ENCODE measurements at regions not wholly inside any gene's neighbourhood (a gene's known extent, or its start where the extent isn't known, plus 50 kb on each side); places are given as distances from the start of the nearest gene placed in this dataset.

GRCh38 chr16:13829697-13830299 lies 90.2 kb upstream of the ERCC4 start:
- Histone ChIP-seq H3K4me1 (ENCODE audit: insufficient read depth) (peaks cover 6% of the 10 kb centered on the region; the same call in 1 of the 2 replicates), H3K27me3 (ENCODE audit: insufficient read depth) (no peaks in the 10 kb centered on the region), H4K20me1 (replicated peaks; ENCODE audit: insufficient read depth) (no peaks in the 10 kb centered on the region), H3K4me2 (no peak overlapping the region), H3K36me3 (ENCODE audit: insufficient read depth) (no peaks in the 10 kb centered on the region), H3K27ac (ENCODE audit: low read depth) (no peak overlapping the region), H3K9me2 (ENCODE audit: insufficient read depth) (0 out of 2 replicates have a peak, but pooled peaks cover 2% of the 10 kb centered on the region), H2AFZ (peak overlapping the region; percentile 52; the same call in 1 of the 2 replicates), H3F3A (replicated peaks; ENCODE audit: low read depth) (no peaks in the 10 kb centered on the region), H3K79me2 (replicated peaks; ENCODE audit: insufficient read depth) (no peaks in the 10 kb centered on the region), H3K4me3 (no peak overlapping the region)
- H3K4me3 Mint-ChIP-seq: no peak overlapping the region
- no peaks in the 10 kb centered on the region for H3K36me3 Mint-ChIP-seq (ENCODE audit: low read depth)
- TF ChIP-seq ZNF462 (CRISPR knock-in tag; IDR thresholded peaks at IDR 0.05) (no peak), NANOG (IDR thresholded peaks at IDR 0.05; ENCODE audit: borderline replicate concordance) (no peak), ZNF331 (CRISPR knock-in tag; IDR thresholded peaks at IDR 0.05; ENCODE audit: low read depth) (no peak), REST (IDR thresholded peaks at IDR 0.05; ENCODE audit: unreplicated experiment) (no peak), CTCF (conservative IDR thresholded peaks at IDR 0.05; ENCODE audit: low read depth in 2 of 2) (no peak), STAT1 (IDR thresholded peaks at IDR 0.05; ENCODE audit: unreplicated experiment) (no peak), EZH2phosphoT487 (IDR thresholded peaks at IDR 0.05; ENCODE audit: unreplicated experiment) (no peak)
- ATAC-seq (no peak), DNase-seq (ENCODE audit: low spot score) (no peak)
- peaks cover 10% of the 10 kb centered on the region for H3K27me3 Mint-ChIP-seq (ENCODE audit: insufficient read depth, low read depth, poor library complexity)
- H3K27ac Mint-ChIP-seq: no peak overlapping the region
- H3K4me1 Mint-ChIP-seq: peaks cover 17% of the 10 kb centered on the region
- peaks cover 8% of the 10 kb centered on the region; the same call in 2 of the 3 replicates for H3K9me3 Mint-ChIP-seq
